CD1c-positive myeloid dendritic cell (primary cell): ENCODE measurements at regions not wholly inside any gene's neighbourhood (a gene's known extent, or its start where the extent isn't known, plus 50 kb on each side); places are given as distances from the start of the nearest gene placed in this dataset.
"Not testable (repeated sequence)": the region's sequence is repeated elsewhere in the genome, so short reads cannot be mapped to it uniquely, and the experiment has no call there.

Experiments
- DNase-seq: peaks from one replicate; pipeline ENCODE4 v3.0.0-alpha.2; 2016; ENCODE audit errors: extremely low spot score

DNA sequence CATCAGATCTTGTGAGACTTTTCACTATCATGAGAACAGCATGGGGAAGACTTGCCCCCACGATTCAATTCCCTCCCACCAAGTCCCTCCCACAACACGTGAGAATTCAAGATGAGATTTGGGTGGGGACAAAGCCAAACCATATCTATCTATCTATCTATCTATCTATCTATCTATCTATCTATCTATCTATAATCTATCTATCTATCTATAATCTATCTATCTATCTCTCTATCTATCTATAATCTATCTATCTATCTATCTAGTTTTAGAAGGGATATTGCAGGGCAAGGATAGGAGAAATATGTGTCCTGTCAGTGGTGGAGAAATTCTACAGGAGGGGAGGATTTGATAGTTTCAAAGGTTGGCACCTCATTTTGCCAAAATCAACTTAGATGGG, 279.8 kb upstream of the PROK2 start:
- DNase-seq, result not testable (repeated sequence)

DNA sequence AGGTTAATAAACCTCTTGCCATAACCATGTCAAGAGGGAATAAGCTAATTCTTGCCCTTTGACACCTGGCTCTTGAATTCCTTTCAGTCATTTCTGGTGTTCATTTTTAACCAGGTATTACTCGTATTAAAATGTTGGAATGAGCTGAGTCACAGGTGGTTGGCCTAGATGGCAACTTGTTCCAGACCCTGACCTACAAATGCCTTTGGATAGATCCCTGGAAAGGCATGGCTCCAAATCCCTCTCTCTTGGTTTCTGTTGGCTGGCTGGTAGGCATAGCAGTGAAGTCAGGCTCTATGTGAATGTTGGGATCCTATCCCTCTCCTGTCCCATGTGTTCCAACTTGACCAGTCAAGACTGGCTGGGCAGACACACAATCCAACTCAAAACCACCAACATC, 277.1 kb upstream of the PROK2 start:
- no peak for DNase-seq

DNA sequence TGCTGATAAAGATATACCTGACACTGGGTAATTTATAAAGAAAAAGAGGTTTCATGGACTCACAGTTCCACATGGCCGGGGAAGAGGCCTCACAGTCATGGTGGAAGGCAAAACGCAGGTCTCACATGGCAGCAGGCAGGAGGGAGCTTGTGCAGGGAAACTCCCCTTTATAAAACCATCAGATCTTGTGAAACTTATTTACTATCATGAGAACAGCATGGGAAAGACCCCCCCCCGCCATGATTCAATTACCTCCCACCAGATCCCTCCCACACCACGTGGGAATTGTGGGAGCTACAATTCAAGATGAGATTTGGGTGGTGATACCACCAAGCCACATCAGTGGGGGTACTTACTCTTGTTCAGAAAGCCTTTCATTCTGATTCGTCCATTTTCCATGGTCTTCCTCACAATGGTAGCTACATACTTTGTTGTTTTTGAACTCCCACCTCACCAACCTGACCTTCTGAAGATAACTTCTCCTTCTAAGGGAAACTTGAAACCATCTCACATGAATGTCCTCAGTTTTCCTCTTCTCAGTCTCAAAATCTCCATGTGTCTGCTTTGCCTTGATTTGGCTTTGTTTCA, 275.6 kb upstream of the PROK2 start:
- DNase-seq, result no peak

DNA sequence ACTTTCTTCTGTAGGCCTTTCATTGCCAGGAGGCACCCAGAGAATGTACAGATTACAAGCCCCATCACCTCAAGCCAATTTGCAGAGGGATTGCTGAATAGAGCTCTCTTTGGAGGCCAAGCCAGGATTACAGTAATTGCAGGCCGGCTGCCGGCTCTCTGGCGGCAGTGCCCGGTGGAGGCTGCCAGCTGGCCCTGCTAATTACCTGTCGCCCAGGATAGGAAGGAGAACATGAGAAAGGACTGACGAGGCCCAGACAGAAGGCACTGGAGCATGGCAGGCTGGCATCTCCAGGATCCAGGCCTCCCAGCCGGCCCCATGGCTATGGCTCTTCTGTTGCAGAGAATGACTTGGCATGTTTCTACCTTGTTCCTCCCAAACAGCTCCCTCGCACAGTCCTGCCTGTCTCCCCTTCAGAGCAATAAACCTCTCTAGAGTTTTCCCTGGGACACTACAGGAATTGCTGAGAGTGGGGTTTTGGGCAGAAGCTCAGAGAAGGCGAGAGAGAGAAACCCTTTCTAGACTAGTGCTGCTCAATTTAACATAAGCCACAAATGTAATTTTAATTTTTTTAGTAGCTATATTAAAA, 273.6 kb upstream of the PROK2 start:
- DNase-seq, result no peak

DNA sequence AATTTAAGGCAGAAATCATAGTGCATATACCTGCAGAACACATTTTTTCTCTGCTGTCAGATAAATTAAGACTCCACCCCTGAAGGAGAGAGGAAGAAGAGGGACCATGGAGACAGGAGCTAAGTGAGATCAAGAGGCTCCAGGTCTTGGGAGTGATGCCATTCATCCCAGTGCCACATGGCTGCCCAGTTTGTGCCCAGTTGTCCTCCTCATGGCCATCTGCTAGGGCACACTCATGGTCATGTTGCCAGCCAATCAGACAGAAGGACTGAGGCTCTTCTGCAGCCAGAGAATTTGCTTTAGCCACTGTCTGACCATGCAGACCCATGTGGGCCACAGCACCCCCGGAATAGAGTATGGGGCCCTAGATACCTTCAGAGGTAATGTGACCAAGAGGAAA, 270.5 kb upstream of the PROK2 start:
- no peak for DNase-seq

DNA sequence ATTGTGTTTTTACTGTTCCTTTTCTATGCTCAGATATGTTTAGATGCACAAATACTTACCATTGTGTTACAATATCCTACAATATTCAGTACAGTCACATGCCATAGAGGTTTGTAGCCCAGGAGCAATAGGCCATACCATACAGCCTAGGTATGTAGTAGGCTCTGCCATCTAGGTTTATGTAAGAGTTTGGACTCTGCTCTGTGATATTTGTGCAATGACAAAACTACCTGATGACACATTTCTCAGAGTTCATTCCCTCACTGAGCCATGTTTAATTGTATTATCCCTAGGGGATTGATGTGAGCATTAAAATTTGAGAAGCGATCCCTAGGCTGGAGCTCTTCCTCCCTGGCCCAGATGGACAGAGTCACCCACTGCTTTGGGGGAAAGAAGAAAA, 270.0 kb upstream of the PROK2 start:
- no peak for DNase-seq

DNA sequence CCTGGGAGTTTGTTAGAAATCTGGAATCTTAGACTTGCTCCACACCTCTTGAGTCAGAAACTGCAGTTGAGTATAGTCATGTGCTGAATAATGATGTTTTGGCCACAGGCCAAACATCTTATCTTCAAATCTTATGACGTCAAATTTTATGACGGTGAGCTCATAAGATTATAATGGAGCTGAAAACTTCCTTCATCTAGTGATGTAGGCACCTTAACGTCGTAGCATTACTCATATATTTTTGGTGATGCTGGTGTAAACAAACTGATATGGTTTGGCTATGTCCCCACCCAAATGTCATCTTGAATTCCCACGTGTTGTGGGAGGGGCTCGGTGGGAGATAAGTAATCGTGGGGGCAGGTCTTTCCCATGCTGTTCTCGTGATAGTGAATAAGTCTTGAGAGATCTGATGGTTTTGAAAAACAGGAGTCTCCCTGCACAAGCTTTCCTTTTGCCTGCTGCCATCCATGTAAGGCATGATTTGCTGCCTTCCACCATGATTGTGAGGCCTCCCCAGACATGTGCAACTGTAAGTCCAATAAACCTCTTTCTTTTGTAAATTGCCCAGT, 268.0 kb upstream of the PROK2 start:
- no peak for DNase-seq

DNA sequence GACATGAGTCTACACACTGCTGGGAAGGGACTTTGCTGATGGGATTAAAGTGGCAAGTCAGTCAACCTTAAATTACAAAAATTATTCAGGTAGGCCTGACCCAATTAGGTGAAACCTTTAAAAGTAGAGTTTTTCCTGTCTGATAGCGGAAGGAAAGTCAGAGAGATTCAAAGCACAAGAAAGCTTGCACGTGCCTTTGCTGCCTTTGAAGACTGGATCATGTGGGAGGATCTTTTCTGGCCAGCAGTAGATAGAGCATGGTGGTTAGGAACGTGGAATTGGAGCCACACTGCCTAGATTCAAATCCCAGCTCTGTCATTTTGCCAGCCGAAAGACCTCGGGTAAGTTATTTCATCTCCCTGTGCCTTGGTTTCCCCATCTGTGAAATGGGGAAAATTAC, 265.8 kb upstream of the PROK2 start:
- no peak for DNase-seq

DNA sequence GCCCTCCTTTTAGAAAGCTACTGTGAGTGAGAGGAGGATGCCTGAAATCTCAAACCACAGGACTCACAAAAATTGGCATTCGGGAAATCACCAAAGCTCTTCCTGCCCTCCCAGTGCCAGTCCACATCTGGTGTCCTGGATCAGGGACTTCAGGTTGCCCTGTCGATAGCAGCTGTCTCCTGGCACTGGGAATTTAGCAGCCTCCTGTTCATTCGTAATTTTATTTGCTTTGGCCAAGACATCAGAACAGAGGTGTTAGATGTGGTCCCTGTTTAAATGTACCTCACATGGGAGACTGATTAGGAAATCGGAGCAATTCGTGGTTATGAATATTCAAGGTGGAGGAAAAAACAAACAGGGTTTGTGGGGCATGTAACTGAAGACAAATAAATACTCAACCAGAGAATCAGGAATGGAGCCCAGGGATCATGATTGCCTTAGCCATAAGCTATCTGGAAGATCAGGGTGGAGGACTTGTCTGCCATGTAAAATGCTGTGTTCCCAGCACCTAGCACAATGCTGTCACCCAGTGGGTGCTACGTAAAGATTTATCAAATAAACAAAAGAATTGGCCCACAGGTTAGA, 265.2 kb upstream of the PROK2 start:
- no peak for DNase-seq

DNA sequence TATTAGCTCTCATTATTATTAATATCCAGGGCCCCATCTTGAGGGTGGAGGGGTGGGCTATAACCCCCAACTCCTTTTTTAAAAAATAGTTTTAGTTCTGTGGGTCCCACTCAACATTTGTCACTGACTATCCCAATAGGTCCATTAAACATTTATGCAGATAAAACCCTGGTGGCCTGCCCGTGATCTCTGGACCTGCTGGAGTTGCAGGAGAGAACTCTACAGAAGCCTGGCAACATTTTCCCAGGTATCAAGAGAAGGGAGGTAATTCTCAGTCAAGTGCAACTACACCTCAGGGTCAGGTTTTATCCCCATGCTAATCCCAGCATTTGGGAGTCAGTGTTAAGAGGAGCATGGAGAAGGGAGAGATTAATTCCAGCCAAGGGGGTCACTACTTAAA, 264.4 kb upstream of the PROK2 start:
- no peak for DNase-seq

DNA sequence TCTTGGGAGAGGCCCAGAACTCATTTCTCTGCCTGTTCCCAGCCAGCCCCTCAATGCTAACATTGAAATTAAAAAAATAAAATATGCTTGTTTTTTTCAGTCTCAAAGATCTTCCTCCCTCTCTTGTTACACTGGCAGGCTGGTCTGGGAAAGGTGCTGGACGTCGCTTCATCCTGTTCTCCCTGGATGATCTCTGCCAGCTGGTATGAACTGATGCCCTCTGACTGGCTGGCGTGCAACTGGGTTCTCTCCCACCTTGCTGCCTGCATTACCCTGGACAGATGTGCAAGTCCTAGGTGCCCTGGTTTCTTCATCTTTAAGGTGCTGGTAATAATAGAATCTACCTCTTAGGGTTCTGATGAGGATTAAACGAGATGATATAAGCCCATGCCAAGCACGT, 263.9 kb upstream of the PROK2 start:
- no peak for DNase-seq

DNA sequence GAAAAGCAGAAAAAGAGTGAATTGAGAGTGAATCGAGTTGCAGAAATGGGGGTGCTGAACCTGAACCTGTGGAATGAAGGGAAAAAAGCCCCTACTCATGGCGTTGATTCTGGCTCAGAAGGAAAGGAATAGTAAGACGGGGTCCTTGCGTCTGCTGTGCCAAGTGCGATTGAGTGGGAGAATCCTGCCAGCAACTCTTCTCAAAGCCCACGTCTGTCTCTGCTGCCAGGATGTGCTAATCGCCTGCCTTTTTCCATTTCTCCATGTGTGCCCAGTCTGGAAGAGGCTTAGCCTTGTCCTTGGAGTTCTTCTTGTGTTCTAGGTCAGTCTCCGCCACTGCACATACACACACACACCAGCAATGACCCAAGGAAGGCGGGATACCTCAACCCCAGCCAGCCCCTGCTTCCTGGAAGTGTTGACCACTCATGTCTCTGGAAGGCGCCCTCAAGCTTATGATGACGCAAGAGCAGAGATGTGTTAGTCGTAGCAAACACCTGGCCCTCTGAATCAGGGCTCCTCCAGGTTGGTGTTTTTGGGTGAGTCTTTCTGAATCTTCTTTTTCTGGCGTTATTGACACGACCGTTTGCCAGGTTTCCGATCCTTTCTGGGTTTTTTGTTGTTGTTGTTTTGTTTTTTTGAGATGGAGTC, 262.4 kb upstream of the PROK2 start:
- DNase-seq, result no peak

DNA sequence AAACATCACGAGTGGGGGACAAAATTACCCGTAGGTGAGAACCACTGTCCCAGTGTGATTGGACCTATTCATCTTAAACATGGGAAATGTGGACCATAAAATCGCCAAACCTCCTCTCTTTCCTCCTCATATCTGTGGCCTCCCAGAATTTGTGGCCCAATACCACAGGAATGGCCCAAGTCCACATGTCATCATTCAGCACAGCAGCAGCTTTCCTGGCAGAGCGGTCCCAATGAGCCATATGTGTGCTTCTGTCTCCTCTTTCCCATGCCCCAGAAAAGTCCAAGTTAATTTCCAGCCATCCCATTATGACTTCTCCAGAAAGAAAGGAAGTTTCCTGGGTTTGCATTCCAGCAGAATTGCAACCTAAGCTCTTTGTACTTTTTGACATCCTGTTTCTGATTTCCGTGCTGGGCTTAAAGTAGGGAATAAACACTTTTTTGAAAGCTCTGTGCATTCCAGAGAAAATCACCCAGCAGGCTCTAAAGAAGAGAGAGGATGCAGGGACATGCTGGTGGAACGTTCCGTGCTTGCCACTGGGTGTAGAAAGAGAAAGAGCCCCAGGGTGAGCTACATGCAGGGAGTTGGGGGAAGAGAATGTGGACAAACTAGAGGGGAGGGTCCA, 259.4 kb upstream of the PROK2 start:
- DNase-seq, result peak; percentile 17

DNA sequence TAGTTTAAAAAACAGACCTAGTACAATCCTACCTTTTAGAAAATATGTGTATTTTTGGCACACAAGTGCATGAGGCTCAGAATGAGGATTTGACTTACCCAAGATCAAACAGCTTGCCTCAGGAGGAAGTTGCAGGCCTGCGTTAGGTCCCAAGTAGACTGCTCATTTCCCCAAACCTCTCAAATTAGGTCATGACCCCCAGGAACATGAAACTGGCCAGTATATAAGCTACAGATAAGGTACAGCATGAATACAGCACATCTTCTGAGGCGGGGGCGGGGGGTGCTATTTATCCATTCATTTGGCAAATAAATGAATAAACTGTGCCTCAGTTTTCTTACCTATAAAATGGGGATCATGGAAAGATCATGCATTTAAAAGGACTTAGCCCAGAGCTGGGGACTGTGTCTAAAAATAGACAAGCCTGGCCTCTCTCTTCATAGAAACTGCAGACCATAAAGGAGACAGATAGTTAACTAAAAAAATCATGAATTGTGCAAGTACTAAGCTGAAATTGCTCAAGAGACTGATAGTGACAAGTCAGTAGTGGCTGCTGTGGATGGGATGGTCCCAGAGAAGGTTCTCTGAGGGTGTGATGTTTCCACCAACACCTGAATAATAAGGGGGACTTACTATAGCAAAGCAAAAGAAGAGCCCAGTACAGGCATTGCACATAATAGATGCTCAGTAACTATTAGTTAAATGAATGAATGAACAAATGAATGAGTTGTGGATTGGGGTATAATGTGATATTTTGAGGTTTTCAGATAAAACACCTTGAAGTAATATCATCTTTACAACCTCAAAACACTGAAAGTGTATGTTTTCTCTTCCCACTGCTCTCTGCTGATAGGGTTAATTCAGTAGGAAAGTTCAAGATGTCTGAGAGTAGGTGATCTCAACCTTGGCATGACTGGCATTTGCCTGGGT, 258.5 kb upstream of the PROK2 start:
- DNase-seq, result peak; percentile 86

DNA sequence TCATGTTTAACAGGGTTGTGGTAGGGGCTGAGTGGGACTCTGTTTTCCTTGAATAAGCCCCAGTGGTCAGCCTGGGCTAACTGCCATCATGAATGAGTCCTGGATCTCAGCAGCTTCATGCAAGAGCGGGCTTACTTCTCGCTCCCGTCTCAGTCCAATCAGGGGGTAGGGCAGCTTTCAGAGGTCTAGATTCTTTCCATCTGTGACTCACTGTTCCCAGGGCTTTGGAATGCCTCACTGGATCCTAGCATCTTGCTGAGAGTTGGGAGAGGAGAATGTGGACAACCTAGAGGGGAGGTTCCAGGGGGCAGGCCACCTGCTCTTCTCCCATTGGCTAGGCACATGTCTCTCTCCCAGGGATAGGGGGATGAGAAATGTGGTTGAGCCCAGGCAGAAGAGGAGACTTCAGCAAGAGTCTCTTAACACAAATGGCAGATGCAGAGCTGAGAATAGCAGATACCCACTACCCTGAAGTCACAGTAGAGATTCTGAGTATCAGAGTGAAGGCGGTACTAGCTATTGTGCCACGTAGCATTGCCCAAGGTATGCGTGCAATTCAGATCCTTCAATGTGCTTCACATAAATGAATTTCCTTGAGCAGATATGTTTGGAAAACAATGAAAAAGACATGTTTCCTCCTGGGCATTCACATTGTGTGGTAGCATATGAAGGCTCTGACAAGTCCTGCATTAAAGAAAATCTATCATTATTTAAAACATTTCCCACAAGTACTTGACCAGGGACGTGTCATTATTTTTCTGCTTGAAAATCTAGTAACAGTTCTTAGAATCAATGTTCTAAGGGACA, 257.7 kb upstream of the PROK2 start:
- peak; percentile 56 for DNase-seq

DNA sequence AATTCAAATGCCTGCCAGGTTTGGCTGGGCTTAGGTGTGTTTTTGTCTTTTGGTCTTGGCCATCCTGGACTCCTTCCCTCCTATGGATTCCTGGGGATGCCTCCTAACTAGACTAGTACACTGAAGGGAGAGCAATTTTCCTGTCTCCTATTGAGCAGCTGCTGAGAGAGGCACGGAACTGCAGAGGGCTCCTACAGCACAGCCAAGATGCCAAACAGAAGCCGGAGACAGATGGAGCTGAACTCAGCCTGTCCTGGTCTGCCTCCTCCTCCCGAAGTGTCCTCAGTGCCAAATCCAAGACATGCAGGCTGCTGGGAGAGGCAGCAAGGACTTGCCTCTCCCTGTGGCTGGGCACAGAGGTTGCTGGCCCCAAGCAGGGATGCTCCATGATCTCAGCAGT, 256.6 kb upstream of the PROK2 start:
- no peak for DNase-seq

DNA sequence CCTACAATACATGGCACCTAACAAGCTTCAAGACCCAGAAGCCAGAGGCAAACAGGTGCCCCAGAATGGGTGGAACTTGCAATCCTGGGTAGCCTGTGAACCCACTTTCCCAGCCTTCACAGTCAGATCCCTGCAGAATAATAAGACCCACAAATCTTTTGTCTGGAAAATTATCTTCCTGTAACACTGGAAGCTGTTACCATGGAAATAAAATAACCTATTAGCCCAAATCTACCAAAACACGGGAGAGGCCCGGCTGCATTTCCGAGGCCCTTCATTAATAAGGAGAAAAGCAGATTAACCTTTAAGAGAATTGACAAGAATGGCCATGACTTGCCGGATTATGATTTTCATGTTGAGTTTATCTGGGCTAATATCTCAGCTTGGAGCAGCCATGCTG, 256.1 kb upstream of the PROK2 start:
- DNase-seq, result no peak

DNA sequence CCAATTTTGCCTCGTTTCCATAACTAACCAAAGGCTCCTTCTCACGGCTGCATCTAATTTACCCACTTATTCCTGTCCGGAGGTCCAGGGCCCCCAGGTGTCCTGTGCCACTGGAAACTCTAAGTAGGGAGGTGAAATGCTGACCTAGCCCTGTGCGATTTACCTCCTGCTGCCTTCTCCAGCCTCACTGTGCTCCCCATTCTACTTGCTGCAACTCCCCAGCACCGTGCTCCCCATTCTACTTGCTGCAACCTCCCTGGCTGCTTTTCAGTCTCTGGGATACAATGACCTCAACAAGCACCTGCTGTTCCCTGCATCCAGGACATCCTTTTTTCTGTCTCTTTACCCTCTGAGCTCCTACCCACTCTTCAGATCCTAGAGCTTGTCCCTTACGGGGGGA, 254.7 kb upstream of the PROK2 start:
- no peak for DNase-seq

DNA sequence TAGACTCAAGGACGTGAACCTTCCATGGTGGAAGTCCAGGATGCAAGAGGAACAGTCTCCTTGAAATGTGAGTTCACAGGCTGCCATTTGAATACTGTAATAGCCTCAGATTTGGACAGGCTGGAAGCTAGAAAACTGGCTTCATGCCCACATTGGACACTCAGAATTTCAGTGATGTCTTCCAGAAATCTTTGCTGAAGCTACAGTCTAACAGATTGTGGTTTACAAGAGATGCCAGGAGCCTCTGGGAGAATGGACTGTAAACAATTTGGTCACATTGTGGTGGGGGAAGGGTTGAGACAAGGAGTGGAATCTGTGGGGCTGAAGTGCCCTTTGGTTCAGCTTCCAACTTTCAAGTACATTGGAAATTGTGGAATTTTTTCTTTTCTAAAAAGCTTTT, 252.0 kb upstream of the PROK2 start:
- no peak for DNase-seq

DNA sequence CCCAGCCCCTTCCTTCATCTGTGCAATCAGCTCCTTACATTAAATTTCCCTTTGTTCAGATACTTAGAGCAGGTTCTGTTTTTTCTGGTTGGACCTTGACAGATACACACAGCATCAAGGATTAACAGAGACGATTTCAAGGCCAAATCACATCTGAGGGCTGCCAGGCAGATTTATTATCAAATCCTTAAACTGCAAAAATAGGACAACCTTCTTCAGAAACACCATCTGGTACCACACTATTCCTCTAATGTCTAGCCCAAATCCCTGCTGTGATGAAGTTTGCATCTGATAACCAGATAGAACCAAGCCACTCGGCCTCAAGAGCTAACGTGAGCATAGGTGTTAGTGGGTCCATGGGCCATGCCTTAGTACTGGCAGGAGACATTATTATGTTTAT, 250.7 kb upstream of the PROK2 start:
- no peak for DNase-seq

DNA sequence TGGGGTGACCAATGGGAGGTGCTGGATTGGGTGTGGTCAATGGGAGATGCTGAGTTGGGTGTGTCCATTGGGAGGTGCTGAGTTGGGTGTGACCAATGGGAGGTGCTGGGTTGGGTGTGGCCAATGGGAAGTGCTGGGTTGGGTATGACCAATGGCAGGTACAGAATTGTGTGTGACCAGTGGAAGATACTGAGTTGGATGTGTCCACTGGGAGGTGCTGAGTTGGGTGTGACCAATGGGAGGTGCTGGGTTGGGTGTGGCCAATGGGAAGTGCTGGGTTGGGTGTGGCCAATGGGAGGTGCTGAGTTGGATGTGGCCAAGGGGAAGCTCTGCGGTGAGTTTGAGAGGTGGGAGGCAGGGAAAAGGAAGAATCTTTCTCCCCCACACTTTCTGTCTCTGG, 250.0 kb upstream of the PROK2 start:
- peak; percentile 84 for DNase-seq
